ENCODE measurements at regions not wholly inside any gene's neighbourhood (a gene's known extent, or its start where the extent isn't known, plus 50 kb on each side); places are given as distances from the start of the nearest gene placed in this dataset.

- ATAC-seq = no peak
Measured at GRCh38 chr13:44292545-44292944, 81.1 kb upstream of the SERP2 start.

- no peak for ATAC-seq
Measured at GRCh38 chr13:44293374-44293773, 80.2 kb upstream of the SERP2 start.

GRCh38 chr13:44293908-44294735, 79.5 kb upstream of the SERP2 start:
- peak; percentile 37 for ATAC-seq

GRCh38 chr13:44294876-44295275, 78.7 kb upstream of the SERP2 start:
- ATAC-seq = no peak

- no peak for ATAC-seq
Measured at GRCh38 chr13:44296856-44297255, 76.8 kb upstream of the SERP2 start.

GRCh38 chr13:44298314-44298713, 75.3 kb upstream of the SERP2 start:
- ATAC-seq = no peak

GRCh38 chr13:44299152-44299943, 74.3 kb upstream of the SERP2 start:
- no peak for ATAC-seq

- peak; percentile 90 for ATAC-seq
Measured at GRCh38 chr13:44300895-44301638, 72.6 kb upstream of the SERP2 start.

- no peak for ATAC-seq
Measured at GRCh38 chr13:44301639-44302015, 72.0 kb upstream of the SERP2 start.

- ATAC-seq = peak; percentile 50
Measured at GRCh38 chr13:44302233-44302632, 71.4 kb upstream of the SERP2 start.

- no peak for ATAC-seq
Measured at GRCh38 chr13:44302940-44303575, 70.6 kb upstream of the SERP2 start.

- no peak for ATAC-seq
Measured at GRCh38 chr13:44303681-44304432, 69.8 kb upstream of the SERP2 start.

- no peak for ATAC-seq
Measured at GRCh38 chr13:44304433-44304725, 69.2 kb upstream of the SERP2 start.

GRCh38 chr13:44305286-44305685, 68.3 kb upstream of the SERP2 start:
- ATAC-seq = no peak

- no peak for ATAC-seq
Measured at GRCh38 chr13:44305917-44306370, 67.7 kb upstream of the SERP2 start.

GRCh38 chr13:44306371-44307192, 67.0 kb upstream of the SERP2 start:
- ATAC-seq = peak; percentile 70

GRCh38 chr13:44307255-44307654, 66.4 kb upstream of the SERP2 start:
- ATAC-seq = no peak

- peak; percentile 15 for ATAC-seq
Measured at GRCh38 chr13:44307844-44308243, 65.8 kb upstream of the SERP2 start.

- no peak for ATAC-seq
Measured at GRCh38 chr13:44308352-44308751, 65.3 kb upstream of the SERP2 start.

- peak; percentile 37 for ATAC-seq
Measured at GRCh38 chr13:44309794-44310757, 63.5 kb upstream of the SERP2 start.
